Right lobe of liver (tissue), 4 donors: ENCODE measurements at regions not wholly inside any gene's neighbourhood (a gene's known extent, or its start where the extent isn't known, plus 50 kb on each side); places are given as distances from the start of the nearest gene placed in this dataset.

Experiments
- CTCF ChIP-seq, 4 donors: fragments of 200-600 bp in 3 of 4; fragments of 450-650 bp in 1 of 4; IDR thresholded peaks; one replicate each; pipeline versions ENCODE4 v1.5.1 to v1.8.0; 2016 to 2022; ENCODE audit warnings: antibody characterized with exemption in 4 of 4, mild to moderate bottlenecking in 2 of 4
- POLR2A ChIP-seq: fragments of 450-650 bp; IDR thresholded peaks from one replicate; pipeline ENCODE4 v1.6.1; 2017; ENCODE audit warnings: antibody characterized with exemption, mild to moderate bottlenecking
- donor health status: DM: no; HTN: no; CAD: no.
- donor health status: DM: no; HTN: no; CAD: no.
- donor health status: DM: no; HTN: yes; CAD: no.

- no peak for TF ChIP-seq CTCF (IDR thresholded peaks at IDR 0.05)
- no peak for TF ChIP-seq POLR2A
Measured at GRCh38 chr2:220815698-220816097, 756.4 kb downstream of the EPHA4 start.
